ENCODE measurements at regions not wholly inside any gene's neighbourhood (a gene's known extent, or its start where the extent isn't known, plus 50 kb on each side); places are given as distances from the start of the nearest gene placed in this dataset.

DNA sequence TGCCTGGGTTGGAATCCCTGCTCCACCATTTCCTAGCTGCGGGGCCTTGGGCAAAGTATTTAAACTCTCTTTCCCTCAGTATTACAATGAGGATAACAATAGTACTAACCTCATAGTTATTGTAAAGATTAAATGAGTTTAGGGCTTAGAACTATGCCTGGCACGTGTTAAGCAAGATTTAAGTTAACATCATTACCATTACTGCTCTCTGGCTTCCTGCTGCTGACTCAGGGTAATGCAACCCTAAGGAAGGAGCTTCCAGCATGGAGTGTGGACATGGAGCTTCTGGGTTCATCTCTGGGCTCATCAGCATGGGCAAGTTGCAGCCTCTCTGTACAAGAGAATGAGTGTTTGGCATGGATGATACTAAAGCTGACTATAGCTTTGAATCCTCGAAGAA, 374.2 kb upstream of the MAP2 start:
- H3K27ac ChIP-seq (ENCODE audit: low read length), result no peak overlapping the region

DNA sequence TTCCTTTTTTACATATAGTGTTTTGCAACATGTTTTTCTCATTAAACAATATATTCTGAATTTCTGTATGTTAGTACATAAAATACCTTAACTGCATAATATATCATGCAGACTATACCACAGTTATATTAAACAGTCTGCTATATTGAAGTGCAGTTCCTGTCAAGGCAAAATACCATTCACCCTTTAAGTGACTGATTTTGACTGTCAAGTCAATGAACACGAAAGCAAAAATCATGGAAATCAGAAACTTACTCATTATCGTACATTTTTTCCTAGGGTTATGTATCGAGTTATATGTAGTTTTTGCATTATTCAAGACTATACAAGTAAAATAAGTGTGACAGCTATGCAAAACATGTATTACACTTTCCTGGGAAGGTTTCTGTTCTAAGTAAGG, 361.6 kb upstream of the MAP2 start:
- no peaks in the 10 kb centered on the region for H3K9me3 ChIP-seq (ENCODE audit: low read length)
- H4K20me1 ChIP-seq (ENCODE audit: insufficient read depth), result no peaks in the 10 kb centered on the region
- H3K36me3 ChIP-seq (ENCODE audit: insufficient read depth, low read length), result no peaks in the 10 kb centered on the region
- no peak overlapping the region for H3K9ac ChIP-seq (ENCODE audit: low read length)
- no peaks in the 10 kb centered on the region for H3K27me3 ChIP-seq (ENCODE audit: insufficient read depth, low read depth, low read length)
- H3K4me3 ChIP-seq (ENCODE audit: low read length), result no peak overlapping the region
- no peak overlapping the region for H3K4me2 ChIP-seq (ENCODE audit: low read length)
- TF ChIP-seq SMC3 (conservative IDR thresholded peaks at IDR 0.05; ENCODE audit: poor library complexity) (no peak), RAD21 (conservative IDR thresholded peaks at IDR 0.05) (no peak), EZH2 (IDR thresholded peaks at IDR 0.05; ENCODE audit: borderline replicate concordance, insufficient read depth, low read length, poor library complexity, severe bottlenecking) (no peak), TAF1 (IDR thresholded peaks at IDR 0.05; ENCODE audit: low read depth) (no peak), EP300 (conservative IDR thresholded peaks at IDR 0.05; ENCODE audit: poor library complexity, severe bottlenecking) (peak; percentile 88), POLR2AphosphoS5 (IDR thresholded peaks at IDR 0.05) (peak; percentile 74)
- no peak overlapping the region for H2AFZ ChIP-seq (ENCODE audit: low read depth, low read length)
- no peaks in the 10 kb centered on the region for H3K79me2 ChIP-seq (replicated peaks; ENCODE audit: insufficient read depth, low read length)
- no peaks in the 10 kb centered on the region for H3F3A ChIP-seq (ENCODE audit: insufficient read depth, low read length, poor library complexity, severe bottlenecking)
- H3K9me2 ChIP-seq (ENCODE audit: insufficient read depth, low read length), result no peaks in the 10 kb centered on the region
- no peak overlapping the region for H3K27ac ChIP-seq (ENCODE audit: low read length)

More for the DNA sequence above, 374.2 kb upstream of the MAP2 start:
- Histone ChIP-seq H3K4me3 (ENCODE audit: low read length) (no peak overlapping the region), H3K4me2 (ENCODE audit: low read length) (no peak overlapping the region), H2AFZ (ENCODE audit: low read depth, low read length) (no peak overlapping the region), H3K9me2 (ENCODE audit: insufficient read depth, low read length) (no peaks in the 10 kb centered on the region), H3K36me3 (ENCODE audit: insufficient read depth, low read length) (no peaks in the 10 kb centered on the region), H3K27me3 (ENCODE audit: insufficient read depth, low read depth, low read length) (no peaks in the 10 kb centered on the region), H3K9me3 (ENCODE audit: low read length) (no peaks in the 10 kb centered on the region), H3K9ac (ENCODE audit: low read length) (no peak overlapping the region), H4K20me1 (ENCODE audit: insufficient read depth) (no peaks in the 10 kb centered on the region), H3K79me2 (replicated peaks; ENCODE audit: insufficient read depth, low read length) (no peaks in the 10 kb centered on the region), H3F3A (ENCODE audit: insufficient read depth, low read length, poor library complexity, severe bottlenecking) (no peaks in the 10 kb centered on the region)
- TF ChIP-seq, protein P1, sequence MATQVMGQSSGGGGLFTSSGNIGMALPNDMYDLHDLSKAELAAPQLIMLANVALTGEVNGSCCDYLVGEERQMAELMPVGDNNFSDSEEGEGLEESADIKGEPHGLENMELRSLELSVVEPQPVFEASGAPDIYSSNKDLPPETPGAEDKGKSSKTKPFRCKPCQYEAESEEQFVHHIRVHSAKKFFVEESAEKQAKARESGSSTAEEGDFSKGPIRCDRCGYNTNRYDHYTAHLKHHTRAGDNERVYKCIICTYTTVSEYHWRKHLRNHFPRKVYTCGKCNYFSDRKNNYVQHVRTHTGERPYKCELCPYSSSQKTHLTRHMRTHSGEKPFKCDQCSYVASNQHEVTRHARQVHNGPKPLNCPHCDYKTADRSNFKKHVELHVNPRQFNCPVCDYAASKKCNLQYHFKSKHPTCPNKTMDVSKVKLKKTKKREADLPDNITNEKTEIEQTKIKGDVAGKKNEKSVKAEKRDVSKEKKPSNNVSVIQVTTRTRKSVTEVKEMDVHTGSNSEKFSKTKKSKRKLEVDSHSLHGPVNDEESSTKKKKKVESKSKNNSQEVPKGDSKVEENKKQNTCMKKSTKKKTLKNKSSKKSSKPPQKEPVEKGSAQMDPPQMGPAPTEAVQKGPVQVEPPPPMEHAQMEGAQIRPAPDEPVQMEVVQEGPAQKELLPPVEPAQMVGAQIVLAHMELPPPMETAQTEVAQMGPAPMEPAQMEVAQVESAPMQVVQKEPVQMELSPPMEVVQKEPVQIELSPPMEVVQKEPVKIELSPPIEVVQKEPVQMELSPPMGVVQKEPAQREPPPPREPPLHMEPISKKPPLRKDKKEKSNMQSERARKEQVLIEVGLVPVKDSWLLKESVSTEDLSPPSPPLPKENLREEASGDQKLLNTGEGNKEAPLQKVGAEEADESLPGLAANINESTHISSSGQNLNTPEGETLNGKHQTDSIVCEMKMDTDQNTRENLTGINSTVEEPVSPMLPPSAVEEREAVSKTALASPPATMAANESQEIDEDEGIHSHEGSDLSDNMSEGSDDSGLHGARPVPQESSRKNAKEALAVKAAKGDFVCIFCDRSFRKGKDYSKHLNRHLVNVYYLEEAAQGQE (IDR thresholded peaks at IDR 0.05; ENCODE audit: borderline replicate concordance), result no peak
- TF ChIP-seq EZH2 (IDR thresholded peaks at IDR 0.05; ENCODE audit: borderline replicate concordance, insufficient read depth, low read length, poor library complexity, severe bottlenecking), result no peak
- TF ChIP-seq RAD21 (conservative IDR thresholded peaks at IDR 0.05), result no peak

DNA sequence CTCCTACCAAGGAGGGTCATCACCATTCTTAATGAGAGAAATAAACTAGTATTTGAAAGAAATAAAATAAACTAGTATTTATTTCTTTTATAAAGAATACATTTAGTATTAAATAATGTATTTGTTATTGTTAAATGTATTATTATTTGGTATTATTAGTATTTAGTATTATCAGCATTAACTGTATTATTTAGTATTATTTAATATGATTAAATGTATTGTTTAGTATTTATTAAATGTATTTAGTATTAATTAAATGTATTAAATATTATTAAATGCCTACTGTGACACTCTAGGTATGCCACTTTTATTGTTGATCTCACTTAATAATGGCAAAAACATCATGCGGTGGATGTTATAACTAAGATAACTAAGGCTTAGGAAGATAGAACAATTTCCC, 353.6 kb upstream of the MAP2 start:
- TF ChIP-seq, protein P2, sequence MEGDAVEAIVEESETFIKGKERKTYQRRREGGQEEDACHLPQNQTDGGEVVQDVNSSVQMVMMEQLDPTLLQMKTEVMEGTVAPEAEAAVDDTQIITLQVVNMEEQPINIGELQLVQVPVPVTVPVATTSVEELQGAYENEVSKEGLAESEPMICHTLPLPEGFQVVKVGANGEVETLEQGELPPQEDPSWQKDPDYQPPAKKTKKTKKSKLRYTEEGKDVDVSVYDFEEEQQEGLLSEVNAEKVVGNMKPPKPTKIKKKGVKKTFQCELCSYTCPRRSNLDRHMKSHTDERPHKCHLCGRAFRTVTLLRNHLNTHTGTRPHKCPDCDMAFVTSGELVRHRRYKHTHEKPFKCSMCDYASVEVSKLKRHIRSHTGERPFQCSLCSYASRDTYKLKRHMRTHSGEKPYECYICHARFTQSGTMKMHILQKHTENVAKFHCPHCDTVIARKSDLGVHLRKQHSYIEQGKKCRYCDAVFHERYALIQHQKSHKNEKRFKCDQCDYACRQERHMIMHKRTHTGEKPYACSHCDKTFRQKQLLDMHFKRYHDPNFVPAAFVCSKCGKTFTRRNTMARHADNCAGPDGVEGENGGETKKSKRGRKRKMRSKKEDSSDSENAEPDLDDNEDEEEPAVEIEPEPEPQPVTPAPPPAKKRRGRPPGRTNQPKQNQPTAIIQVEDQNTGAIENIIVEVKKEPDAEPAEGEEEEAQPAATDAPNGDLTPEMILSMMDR (IDR thresholded peaks at IDR 0.05; ENCODE audit: poor library complexity, severe bottlenecking), result no peak
- TF ChIP-seq EP300 (conservative IDR thresholded peaks at IDR 0.05; ENCODE audit: poor library complexity, severe bottlenecking), result no peak
- TF ChIP-seq, protein P1 (IDR thresholded peaks at IDR 0.05; ENCODE audit: borderline replicate concordance), result no peak
- TF ChIP-seq POLR2AphosphoS5 (IDR thresholded peaks at IDR 0.05), result no peak
- TF ChIP-seq MXI1 (conservative IDR thresholded peaks at IDR 0.05; ENCODE audit: poor library complexity, severe bottlenecking), result no peak
- H3K9me3 ChIP-seq (ENCODE audit: low read length), result no peaks in the 10 kb centered on the region
- no peaks in the 10 kb centered on the region for H3K9me2 ChIP-seq (ENCODE audit: insufficient read depth, low read length)
- no peaks in the 10 kb centered on the region for H3K36me3 ChIP-seq (ENCODE audit: insufficient read depth, low read length)
- no peaks in the 10 kb centered on the region for H4K20me1 ChIP-seq (ENCODE audit: insufficient read depth)
- H3K79me2 ChIP-seq (replicated peaks; ENCODE audit: insufficient read depth, low read length), result no peaks in the 10 kb centered on the region
- H2AFZ ChIP-seq (ENCODE audit: low read depth, low read length), result no peak overlapping the region
- no peak overlapping the region for H3K4me2 ChIP-seq (ENCODE audit: low read length)
- no peaks in the 10 kb centered on the region for H3F3A ChIP-seq (ENCODE audit: insufficient read depth, low read length, poor library complexity, severe bottlenecking)
- no peak overlapping the region for H3K9ac ChIP-seq (ENCODE audit: low read length)
- no peak overlapping the region for H3K4me3 ChIP-seq (ENCODE audit: low read length)
- no peaks in the 10 kb centered on the region for H3K27me3 ChIP-seq (ENCODE audit: insufficient read depth, low read depth, low read length)
- H3K27ac ChIP-seq (ENCODE audit: low read length), result no peak overlapping the region
